ENCODE measurements at regions not wholly inside any gene's neighbourhood (a gene's known extent, or its start where the extent isn't known, plus 50 kb on each side); places are given as distances from the start of the nearest gene placed in this dataset.

DNA sequence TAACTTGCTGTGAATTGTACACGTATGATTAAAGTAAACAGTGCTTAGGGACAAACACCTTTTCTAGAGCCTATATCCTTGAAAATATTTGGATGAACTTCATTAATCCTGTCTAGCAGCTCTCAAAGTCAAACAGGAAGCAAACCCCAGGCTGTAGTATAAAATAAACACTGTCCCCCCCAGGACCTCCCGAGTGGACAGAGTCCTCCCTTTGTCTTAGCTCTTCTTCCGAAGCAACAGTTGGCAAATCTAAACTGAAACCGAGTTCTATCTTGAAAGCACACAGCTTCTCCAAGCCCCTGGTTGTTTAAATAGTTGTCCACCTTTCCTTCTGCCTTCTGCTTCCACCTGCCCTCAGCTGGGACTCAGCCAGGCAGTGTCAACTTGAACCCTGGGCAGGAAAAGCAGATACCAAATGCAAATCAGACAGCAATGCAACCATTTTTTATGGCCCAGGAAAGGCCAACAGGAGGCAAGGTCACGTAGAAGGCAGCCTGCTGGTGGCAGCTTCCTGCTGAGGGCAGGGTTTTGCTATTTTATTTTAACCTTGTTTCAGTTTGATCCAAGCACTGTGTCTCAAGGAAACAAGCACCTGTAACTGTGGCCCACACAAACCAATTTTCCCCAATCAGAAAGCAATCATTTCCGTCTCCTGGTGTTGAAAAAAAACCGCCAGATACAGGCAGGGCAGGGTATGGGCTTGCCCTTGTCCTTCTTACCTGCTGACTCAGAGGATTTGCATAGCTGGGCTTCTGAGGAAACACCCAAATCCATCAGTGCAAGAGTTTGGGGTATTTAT is 110.3 kb upstream of the KIT start (continued):
- TF ChIP-seq NELFE (IDR thresholded peaks at IDR 0.05; ENCODE audit: insufficient read depth, insufficient read length) (no peak), FOXJ3 (CRISPR knock-in tag; IDR thresholded peaks at IDR 0.05) (no peak), MAFK (IDR thresholded peaks at IDR 0.05; ENCODE audit: low read length) (no peak), MAFG (tag; conservative IDR thresholded peaks at IDR 0.05) (peak; percentile 59), HNRNPUL1 (IDR thresholded peaks at IDR 0.05; ENCODE audit: low read length) (no peak), PHB (CRISPR knock-in tag; IDR thresholded peaks at IDR 0.05) (no peak), EP300 (IDR thresholded peaks at IDR 0.05; ENCODE audit: low read length) (no peak), LCOR (CRISPR knock-in tag; IDR thresholded peaks at IDR 0.05) (no peak), MCM7 (IDR thresholded peaks at IDR 0.05) (no peak), MAFF (IDR thresholded peaks at IDR 0.05; ENCODE audit: low read length) (peak; percentile 38; the same call in 1 of the 2 replicates), SREBF2 (CRISPR knock-in tag; IDR thresholded peaks at IDR 0.05) (no peak), TFE3 (CRISPR knock-in tag; IDR thresholded peaks at IDR 0.05) (no peak), ZNF592 (IDR thresholded peaks at IDR 0.05) (peak; percentile 63; the same call in 1 of the 2 replicates), ZNF561 (CRISPR knock-in tag; conservative IDR thresholded peaks at IDR 0.05) (no peak), ZNF717 (CRISPR knock-in tag; IDR thresholded peaks at IDR 0.05) (no peak), POLR3G (IDR thresholded peaks at IDR 0.05; ENCODE audit: extremely low read depth, insufficient read length, insufficient replicate concordance) (no peak), ZNF644 (tag; IDR thresholded peaks at IDR 0.05; ENCODE audit: low read depth) (no peak), MECOM (CRISPR knock-in tag; IDR thresholded peaks at IDR 0.05) (no peak), BACH1 (tag; IDR thresholded peaks at IDR 0.05) (no peak), USF2 (CRISPR knock-in tag; IDR thresholded peaks at IDR 0.05) (no peak), FOSL1 (tag; conservative IDR thresholded peaks at IDR 0.05) (0 out of 2 replicates have a peak, but pooled peaks have one; percentile 12)
- TF ChIP-seq, protein P1, sequence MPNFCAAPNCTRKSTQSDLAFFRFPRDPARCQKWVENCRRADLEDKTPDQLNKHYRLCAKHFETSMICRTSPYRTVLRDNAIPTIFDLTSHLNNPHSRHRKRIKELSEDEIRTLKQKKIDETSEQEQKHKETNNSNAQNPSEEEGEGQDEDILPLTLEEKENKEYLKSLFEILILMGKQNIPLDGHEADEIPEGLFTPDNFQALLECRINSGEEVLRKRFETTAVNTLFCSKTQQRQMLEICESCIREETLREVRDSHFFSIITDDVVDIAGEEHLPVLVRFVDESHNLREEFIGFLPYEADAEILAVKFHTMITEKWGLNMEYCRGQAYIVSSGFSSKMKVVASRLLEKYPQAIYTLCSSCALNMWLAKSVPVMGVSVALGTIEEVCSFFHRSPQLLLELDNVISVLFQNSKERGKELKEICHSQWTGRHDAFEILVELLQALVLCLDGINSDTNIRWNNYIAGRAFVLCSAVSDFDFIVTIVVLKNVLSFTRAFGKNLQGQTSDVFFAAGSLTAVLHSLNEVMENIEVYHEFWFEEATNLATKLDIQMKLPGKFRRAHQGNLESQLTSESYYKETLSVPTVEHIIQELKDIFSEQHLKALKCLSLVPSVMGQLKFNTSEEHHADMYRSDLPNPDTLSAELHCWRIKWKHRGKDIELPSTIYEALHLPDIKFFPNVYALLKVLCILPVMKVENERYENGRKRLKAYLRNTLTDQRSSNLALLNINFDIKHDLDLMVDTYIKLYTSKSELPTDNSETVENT (CRISPR knock-in tag; IDR thresholded peaks at IDR 0.05) = no peak
